Neural cell (in vitro differentiated cells): ENCODE measurements at regions not wholly inside any gene's neighbourhood (a gene's known extent, or its start where the extent isn't known, plus 50 kb on each side); places are given as distances from the start of the nearest gene placed in this dataset.

Source experiments
- EP300 ChIP-seq: fragments of 450-650 bp; conservative IDR thresholded peaks from 2 replicates; pipeline ENCODE4 v1.6.1; 2014; ENCODE audit warnings: antibody characterized with exemption, mild to moderate bottlenecking, moderate library complexity; ENCODE audit not compliant: poor library complexity, severe bottlenecking
- EZH2 ChIP-seq: fragments of 200-600, 300-800 bp; shearing (Covaris generic), sonication (generic); IDR thresholded peaks from 2 replicates; pipeline ENCODE4 v1.6.1; 2014; ENCODE audit warnings: antibody characterized with exemption, low read length, borderline replicate concordance, mild to moderate bottlenecking; ENCODE audit not compliant: insufficient read depth, poor library complexity, severe bottlenecking
- MXI1 ChIP-seq: fragments of 450-650 bp; conservative IDR thresholded peaks from 2 replicates; pipeline ENCODE4 v1.6.1; 2014; ENCODE audit warnings: antibody characterized with exemption, mild to moderate bottlenecking; ENCODE audit not compliant: poor library complexity, severe bottlenecking
- POLR2AphosphoS5 ChIP-seq: IDR thresholded peaks from 2 replicates; pipeline ENCODE4 v1.6.1; 2012
- RAD21 ChIP-seq: fragments of 450-650 bp; conservative IDR thresholded peaks from 2 replicates; pipeline ENCODE4 v1.6.1; 2014; ENCODE audit warnings: antibody characterized with exemption, mild to moderate bottlenecking, moderate library complexity
- SMC3 ChIP-seq: fragments of 450-650 bp; conservative IDR thresholded peaks from 2 replicates; pipeline ENCODE4 v1.6.1; 2014; ENCODE audit warnings: antibody characterized with exemption, mild to moderate bottlenecking, moderate library complexity; ENCODE audit not compliant: poor library complexity
- TAF1 ChIP-seq: IDR thresholded peaks from 2 replicates; pipeline ENCODE4 v1.6.1; 2012; ENCODE audit warnings: low read depth
- TF ChIP-seq, protein P1 (sequence below): IDR thresholded peaks from 2 replicates; pipeline ENCODE4 v1.6.1; 2012; ENCODE audit warnings: borderline replicate concordance
- TF ChIP-seq, protein P2 (sequence below): fragments of 450-650 bp; IDR thresholded peaks from 2 replicates; pipeline ENCODE4 v1.5.1; 2014; ENCODE audit warnings: antibody characterized with exemption, mild to moderate bottlenecking, moderate library complexity; ENCODE audit not compliant: poor library complexity, severe bottlenecking

DNA sequence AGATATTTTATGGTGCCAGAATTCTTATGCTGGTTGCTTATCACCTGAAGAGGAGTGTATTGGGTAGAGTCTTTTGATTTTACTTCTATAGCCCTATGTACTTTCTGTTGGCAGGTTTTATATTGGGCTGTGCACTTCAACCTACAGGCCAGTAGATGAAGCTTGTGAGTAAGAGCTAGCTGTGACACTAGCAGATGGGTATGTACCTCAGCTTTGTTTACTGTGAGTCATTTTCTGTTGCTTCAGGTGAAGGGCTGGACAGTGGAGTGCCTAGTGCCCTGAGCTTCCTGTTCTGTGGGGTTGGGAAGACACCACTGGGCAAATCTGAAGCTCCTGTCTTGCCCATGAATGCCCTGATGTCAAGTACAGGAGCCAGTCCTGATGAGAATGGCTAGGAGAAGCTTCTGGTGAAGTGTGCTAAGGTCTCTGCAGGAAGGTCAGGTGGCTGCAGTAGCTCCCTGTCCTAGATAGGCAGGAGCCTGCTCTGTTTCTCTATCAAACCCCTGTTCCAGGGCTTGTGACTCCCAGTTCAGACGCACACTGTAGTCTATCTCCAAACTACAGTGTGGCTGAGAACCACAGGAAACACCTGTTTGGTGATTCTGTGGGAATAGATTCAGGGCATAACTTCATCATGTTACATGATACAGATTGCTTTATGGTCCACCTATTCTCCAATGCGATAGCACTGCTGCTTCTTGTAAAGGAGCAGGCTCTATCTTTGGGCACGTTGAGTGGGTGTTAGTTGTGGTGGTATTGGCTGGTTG, 755.7 kb downstream of the KCNA4 start:
- TF ChIP-seq, protein P1, sequence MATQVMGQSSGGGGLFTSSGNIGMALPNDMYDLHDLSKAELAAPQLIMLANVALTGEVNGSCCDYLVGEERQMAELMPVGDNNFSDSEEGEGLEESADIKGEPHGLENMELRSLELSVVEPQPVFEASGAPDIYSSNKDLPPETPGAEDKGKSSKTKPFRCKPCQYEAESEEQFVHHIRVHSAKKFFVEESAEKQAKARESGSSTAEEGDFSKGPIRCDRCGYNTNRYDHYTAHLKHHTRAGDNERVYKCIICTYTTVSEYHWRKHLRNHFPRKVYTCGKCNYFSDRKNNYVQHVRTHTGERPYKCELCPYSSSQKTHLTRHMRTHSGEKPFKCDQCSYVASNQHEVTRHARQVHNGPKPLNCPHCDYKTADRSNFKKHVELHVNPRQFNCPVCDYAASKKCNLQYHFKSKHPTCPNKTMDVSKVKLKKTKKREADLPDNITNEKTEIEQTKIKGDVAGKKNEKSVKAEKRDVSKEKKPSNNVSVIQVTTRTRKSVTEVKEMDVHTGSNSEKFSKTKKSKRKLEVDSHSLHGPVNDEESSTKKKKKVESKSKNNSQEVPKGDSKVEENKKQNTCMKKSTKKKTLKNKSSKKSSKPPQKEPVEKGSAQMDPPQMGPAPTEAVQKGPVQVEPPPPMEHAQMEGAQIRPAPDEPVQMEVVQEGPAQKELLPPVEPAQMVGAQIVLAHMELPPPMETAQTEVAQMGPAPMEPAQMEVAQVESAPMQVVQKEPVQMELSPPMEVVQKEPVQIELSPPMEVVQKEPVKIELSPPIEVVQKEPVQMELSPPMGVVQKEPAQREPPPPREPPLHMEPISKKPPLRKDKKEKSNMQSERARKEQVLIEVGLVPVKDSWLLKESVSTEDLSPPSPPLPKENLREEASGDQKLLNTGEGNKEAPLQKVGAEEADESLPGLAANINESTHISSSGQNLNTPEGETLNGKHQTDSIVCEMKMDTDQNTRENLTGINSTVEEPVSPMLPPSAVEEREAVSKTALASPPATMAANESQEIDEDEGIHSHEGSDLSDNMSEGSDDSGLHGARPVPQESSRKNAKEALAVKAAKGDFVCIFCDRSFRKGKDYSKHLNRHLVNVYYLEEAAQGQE: no peak
- TF ChIP-seq, protein P2, sequence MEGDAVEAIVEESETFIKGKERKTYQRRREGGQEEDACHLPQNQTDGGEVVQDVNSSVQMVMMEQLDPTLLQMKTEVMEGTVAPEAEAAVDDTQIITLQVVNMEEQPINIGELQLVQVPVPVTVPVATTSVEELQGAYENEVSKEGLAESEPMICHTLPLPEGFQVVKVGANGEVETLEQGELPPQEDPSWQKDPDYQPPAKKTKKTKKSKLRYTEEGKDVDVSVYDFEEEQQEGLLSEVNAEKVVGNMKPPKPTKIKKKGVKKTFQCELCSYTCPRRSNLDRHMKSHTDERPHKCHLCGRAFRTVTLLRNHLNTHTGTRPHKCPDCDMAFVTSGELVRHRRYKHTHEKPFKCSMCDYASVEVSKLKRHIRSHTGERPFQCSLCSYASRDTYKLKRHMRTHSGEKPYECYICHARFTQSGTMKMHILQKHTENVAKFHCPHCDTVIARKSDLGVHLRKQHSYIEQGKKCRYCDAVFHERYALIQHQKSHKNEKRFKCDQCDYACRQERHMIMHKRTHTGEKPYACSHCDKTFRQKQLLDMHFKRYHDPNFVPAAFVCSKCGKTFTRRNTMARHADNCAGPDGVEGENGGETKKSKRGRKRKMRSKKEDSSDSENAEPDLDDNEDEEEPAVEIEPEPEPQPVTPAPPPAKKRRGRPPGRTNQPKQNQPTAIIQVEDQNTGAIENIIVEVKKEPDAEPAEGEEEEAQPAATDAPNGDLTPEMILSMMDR: no peak
- TF ChIP-seq EZH2: no peak
- TF ChIP-seq POLR2AphosphoS5: no peak
- TF ChIP-seq EP300: no peak
- TF ChIP-seq SMC3: no peak
- no peak for TF ChIP-seq RAD21
- TF ChIP-seq MXI1: no peak
- no peak for TF ChIP-seq TAF1
